ENCODE measurements at regions not wholly inside any gene's neighbourhood (a gene's known extent, or its start where the extent isn't known, plus 50 kb on each side); places are given as distances from the start of the nearest gene placed in this dataset.
"Not testable (repeated sequence)": the region's sequence is repeated elsewhere in the genome, so short reads cannot be mapped to it uniquely, and the experiment has no call there.

DNA sequence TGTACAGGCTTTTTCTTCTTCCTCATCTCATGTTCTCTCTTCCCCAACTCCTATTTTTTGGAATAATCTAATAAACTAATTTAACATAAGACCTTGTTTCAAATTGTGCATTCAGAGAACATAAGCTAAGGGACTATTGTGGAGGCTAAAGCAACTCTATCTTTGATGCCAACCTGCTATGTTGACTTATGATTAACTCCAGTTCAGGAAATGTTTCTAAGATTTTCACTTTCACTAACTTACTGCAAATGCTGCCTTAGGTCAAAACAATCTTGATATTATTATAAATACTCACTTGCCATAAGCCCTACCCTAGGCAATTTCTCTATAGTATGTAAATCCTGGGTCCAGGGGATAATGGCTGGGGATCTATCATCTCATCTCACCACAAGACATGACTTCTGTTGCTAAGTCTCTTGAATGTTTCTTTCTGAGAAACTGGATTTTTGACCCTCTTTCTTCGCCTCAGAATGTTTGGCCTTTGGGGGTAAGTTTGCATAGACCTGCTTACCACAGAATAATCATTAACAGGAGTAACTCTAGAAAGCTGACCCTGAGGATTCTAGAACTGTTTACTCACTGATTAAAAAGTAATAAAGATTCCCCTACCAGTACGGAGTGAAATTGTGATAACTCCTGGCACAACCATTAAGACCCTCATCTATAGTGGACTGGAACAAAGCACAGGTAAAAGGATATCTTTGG lies 768.1 kb downstream of the GBE1 start:
- DNase-seq (ENCODE audit: low read depth in 6 of 9, low spot score in 9 of 9) = no peak
- H3K4me1 ChIP-seq (ENCODE audit: control insufficient read depth in 2 of 2, insufficient read depth in 2 of 2, low read length in 2 of 2) = no peaks in the 10 kb centered on the region
- no peak overlapping the region for H3K4me3 ChIP-seq (ENCODE audit: low read length in 2 of 2)
- no peak overlapping the region for H3K27ac ChIP-seq (ENCODE audit: low read depth in 1 of 2, low read length in 1 of 2)
- 88% methylated on average over 2 of the region's 2 CpGs for WGBS
- H3K36me3 ChIP-seq (ENCODE audit: control insufficient read depth in 2 of 2, insufficient read depth in 2 of 2, low read length in 1 of 2) = no peaks in the 10 kb centered on the region
- H3K27me3 ChIP-seq (ENCODE audit: control insufficient read depth in 2 of 2, insufficient read depth in 1 of 2, low read length in 1 of 2) = no peaks in the 10 kb centered on the region
- H3K9me3 ChIP-seq (ENCODE audit: control insufficient read depth in 2 of 2, insufficient read depth in 1 of 2, low read length in 1 of 2) = no peaks in the 10 kb centered on the region

DNA sequence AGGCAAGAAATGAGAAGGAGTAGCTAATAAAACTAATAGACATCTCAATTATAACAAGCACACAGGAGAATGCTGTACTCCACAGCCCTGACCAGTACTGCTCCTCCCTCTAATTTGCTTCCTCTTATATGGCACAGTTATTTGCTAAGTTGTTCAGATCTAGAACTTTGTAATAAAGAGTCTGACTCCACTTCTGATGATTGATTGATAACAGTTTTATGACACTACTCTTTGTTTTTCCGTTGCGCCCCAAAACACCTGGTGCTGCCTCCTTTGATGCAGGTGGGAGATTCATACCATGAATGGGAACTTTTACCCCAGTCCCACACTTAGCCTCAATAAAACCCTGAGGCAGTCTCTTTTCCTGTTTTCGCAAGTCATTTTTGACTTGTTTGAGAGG lies 777.7 kb downstream of the GBE1 start:
- H3K36me3 ChIP-seq (ENCODE audit: control insufficient read depth in 2 of 2, insufficient read depth in 2 of 2, low read length in 1 of 2) = no peaks in the 10 kb centered on the region
- 96% methylated on average over 3 of the region's 3 CpGs for WGBS
- H3K27ac ChIP-seq (ENCODE audit: low read depth in 1 of 2, low read length in 1 of 2) = no peak overlapping the region
- H3K4me1 ChIP-seq (ENCODE audit: control insufficient read depth in 2 of 2, insufficient read depth in 2 of 2, low read length in 2 of 2) = no peaks in the 10 kb centered on the region
- H3K27me3 ChIP-seq (ENCODE audit: control insufficient read depth in 2 of 2, insufficient read depth in 1 of 2, low read length in 1 of 2) = no peaks in the 10 kb centered on the region
- no peak overlapping the region for H3K4me3 ChIP-seq (ENCODE audit: low read length in 2 of 2)
- H3K9me3 ChIP-seq (ENCODE audit: control insufficient read depth in 2 of 2, insufficient read depth in 1 of 2, low read length in 1 of 2) = peaks cover 0 to 9% of the 10 kb centered on the region in 2 donors
- no peak for DNase-seq (ENCODE audit: low read depth in 6 of 9, low spot score in 9 of 9)

- 82% methylated on average over 4 of the region's 4 CpGs for WGBS
- Histone ChIP-seq H3K36me3 (ENCODE audit: control insufficient read depth in 2 of 2, insufficient read depth in 2 of 2, low read length in 1 of 2) (no peaks in the 10 kb centered on the region), H3K4me1 (ENCODE audit: control insufficient read depth in 2 of 2, insufficient read depth in 2 of 2, low read length in 2 of 2) (no peaks in the 10 kb centered on the region), H3K9me3 (ENCODE audit: control insufficient read depth in 2 of 2, insufficient read depth in 1 of 2, low read length in 1 of 2) (peaks cover 0 to 10% of the 10 kb centered on the region in 2 donors), H3K27ac (ENCODE audit: low read depth in 1 of 2, low read length in 1 of 2) (no peak overlapping the region), H3K27me3 (ENCODE audit: control insufficient read depth in 2 of 2, insufficient read depth in 1 of 2, low read length in 1 of 2) (no peaks in the 10 kb centered on the region), H3K4me3 (ENCODE audit: low read length in 2 of 2) (no peak overlapping the region)
- DNase-seq (ENCODE audit: low read depth in 6 of 9, low spot score in 9 of 9) = no peak
These were observed 783.1 kb downstream of the GBE1 start for GRCh38 chr3:80978216-80978969.

- H3K27me3 ChIP-seq (ENCODE audit: control insufficient read depth in 2 of 2, insufficient read depth in 1 of 2, low read length in 1 of 2) = no peaks in the 10 kb centered on the region
- no peaks in the 10 kb centered on the region for H3K36me3 ChIP-seq (ENCODE audit: control insufficient read depth in 2 of 2, insufficient read depth in 2 of 2, low read length in 1 of 2)
- H3K27ac ChIP-seq (ENCODE audit: low read depth in 1 of 2, low read length in 1 of 2) = no peak overlapping the region
- no peak for DNase-seq (ENCODE audit: low read depth in 6 of 9, low spot score in 9 of 9)
- WGBS = 91% methylated on average over 1 of the region's 1 CpG
- no peaks in the 10 kb centered on the region for H3K4me1 ChIP-seq (ENCODE audit: control insufficient read depth in 2 of 2, insufficient read depth in 2 of 2, low read length in 2 of 2)
- no peak overlapping the region for H3K4me3 ChIP-seq (ENCODE audit: low read length in 2 of 2)
- peaks cover 0 to 5% of the 10 kb centered on the region in 2 donors for H3K9me3 ChIP-seq (ENCODE audit: control insufficient read depth in 2 of 2, insufficient read depth in 1 of 2, low read length in 1 of 2)
These were observed 791.2 kb downstream of the GBE1 start for GRCh38 chr3:80970292-80970691.

DNA sequence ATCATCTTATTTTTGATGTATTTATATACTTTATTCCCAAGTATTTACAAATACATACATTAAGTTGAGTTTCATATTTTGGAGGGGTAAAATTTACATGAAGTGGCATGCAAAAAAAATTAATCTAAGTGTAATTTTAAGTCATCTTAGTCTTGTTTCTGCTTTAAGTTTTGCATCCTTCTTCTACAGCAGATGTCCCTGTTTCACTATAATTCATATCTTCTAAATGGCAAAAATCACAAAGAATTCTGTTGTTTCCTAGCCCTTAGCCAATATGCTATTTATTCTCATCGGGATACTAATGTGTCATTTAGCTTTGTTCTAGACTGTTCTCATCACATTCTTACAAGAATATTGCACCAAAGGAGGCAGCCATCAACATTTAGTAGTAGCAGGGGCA lies 831.9 kb downstream of the GBE1 start:
- H3K27me3 ChIP-seq (ENCODE audit: control insufficient read depth in 2 of 2, insufficient read depth in 1 of 2, low read length in 1 of 2) = no peaks in the 10 kb centered on the region
- H3K9me3 ChIP-seq (ENCODE audit: control insufficient read depth in 2 of 2, insufficient read depth in 1 of 2, low read length in 1 of 2) = peaks cover 0 to 3% of the 10 kb centered on the region in 2 donors
- H3K4me3 ChIP-seq (ENCODE audit: low read length in 2 of 2) = no peak overlapping the region
- H3K36me3 ChIP-seq (ENCODE audit: control insufficient read depth in 2 of 2, insufficient read depth in 2 of 2, low read length in 1 of 2) = no peaks in the 10 kb centered on the region
- WGBS = 95% methylated on average over 1 of the region's 1 CpG
- no peaks in the 10 kb centered on the region for H3K4me1 ChIP-seq (ENCODE audit: control insufficient read depth in 2 of 2, insufficient read depth in 2 of 2, low read length in 2 of 2)
- H3K27ac ChIP-seq (ENCODE audit: low read depth in 1 of 2, low read length in 1 of 2) = no peak overlapping the region
- no peak for DNase-seq (ENCODE audit: low read depth in 6 of 9, low spot score in 9 of 9)

DNA sequence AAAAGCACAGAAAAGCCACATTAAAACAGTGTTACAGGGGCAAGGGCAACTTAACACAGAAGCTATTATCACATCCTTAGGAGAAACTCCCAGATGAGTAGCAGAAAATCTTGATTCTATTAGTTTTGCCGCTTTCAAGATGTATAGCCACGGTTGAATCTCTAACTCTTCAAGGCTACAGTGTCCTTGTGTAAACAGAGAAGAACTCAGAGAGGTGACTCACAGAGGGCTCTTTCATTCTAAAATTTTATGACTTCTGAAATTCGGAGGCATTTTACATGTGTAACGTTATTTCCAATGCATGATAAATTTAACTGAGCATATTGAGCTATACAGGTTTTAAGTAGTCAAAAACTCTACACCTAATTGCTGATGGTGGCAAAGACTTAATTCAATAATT lies 846.6 kb downstream of the GBE1 start:
- Histone ChIP-seq H3K36me3 (ENCODE audit: control insufficient read depth in 2 of 2, insufficient read depth in 2 of 2, low read length in 1 of 2) (no peaks in the 10 kb centered on the region), H3K9me3 (ENCODE audit: control insufficient read depth in 2 of 2, insufficient read depth in 1 of 2, low read length in 1 of 2) (no peaks in the 10 kb centered on the region), H3K27ac (ENCODE audit: low read depth in 1 of 2, low read length in 1 of 2) (no peak overlapping the region), H3K27me3 (ENCODE audit: control insufficient read depth in 2 of 2, insufficient read depth in 1 of 2, low read length in 1 of 2) (no peaks in the 10 kb centered on the region), H3K4me1 (ENCODE audit: control insufficient read depth in 2 of 2, insufficient read depth in 2 of 2, low read length in 2 of 2) (no peaks in the 10 kb centered on the region), H3K4me3 (ENCODE audit: low read length in 2 of 2) (no peak overlapping the region)
- WGBS = 91% methylated on average over 4 of the region's 4 CpGs
- no peak for DNase-seq (ENCODE audit: low read depth in 6 of 9, low spot score in 9 of 9)

DNA sequence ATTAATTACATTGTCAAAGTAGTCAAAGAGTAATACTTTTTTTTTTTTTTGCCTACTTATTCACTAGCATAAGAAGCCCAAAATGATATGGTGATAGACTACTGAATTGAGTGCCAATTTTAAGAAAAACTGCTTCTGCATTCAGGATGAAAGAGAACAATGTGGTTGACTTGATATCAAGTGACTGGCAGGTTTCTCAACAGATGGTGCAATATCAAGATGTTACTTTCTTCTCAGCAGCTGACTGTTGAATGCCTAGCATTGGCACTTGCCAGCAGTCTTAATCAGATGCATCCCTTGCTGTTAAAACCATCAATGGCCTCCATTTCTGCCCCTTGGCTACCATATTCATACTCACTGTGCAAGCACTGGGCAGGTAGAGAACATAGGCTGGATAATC lies 863.2 kb downstream of the GBE1 start:
- Histone ChIP-seq H3K27me3 (ENCODE audit: control insufficient read depth in 2 of 2, insufficient read depth in 1 of 2, low read length in 1 of 2) (no peaks in the 10 kb centered on the region), H3K36me3 (ENCODE audit: control insufficient read depth in 2 of 2, insufficient read depth in 2 of 2, low read length in 1 of 2) (no peaks in the 10 kb centered on the region), H3K9me3 (ENCODE audit: control insufficient read depth in 2 of 2, insufficient read depth in 1 of 2, low read length in 1 of 2) (no peaks in the 10 kb centered on the region), H3K4me3 (ENCODE audit: low read length in 2 of 2) (no peak overlapping the region), H3K27ac (ENCODE audit: low read depth in 1 of 2, low read length in 1 of 2) (no peak overlapping the region), H3K4me1 (ENCODE audit: control insufficient read depth in 2 of 2, insufficient read depth in 2 of 2, low read length in 2 of 2) (no peaks in the 10 kb centered on the region)
- no peak for DNase-seq (ENCODE audit: low read depth in 6 of 9, low spot score in 9 of 9)

DNA sequence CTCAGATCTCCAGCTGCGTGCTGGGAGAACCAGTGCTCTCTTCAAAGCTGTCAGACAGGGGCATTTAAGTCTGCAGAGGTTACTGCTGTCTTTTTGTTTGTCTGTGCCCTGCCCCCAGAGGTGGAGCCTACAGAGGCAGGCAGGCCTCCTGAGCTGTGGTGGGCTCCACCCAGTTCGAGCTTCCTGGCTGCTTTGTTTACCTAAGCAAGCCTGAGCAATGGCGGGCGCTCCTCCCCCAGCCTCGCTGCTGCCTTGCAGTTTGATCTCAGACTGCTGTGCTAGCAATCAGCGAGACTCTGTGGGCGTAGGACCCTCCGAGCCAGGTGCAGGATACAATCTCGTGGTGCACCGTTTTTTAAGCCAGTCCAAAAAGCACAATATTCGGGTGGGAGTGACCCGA lies 864.4 kb downstream of the GBE1 start:
- not testable (repeated sequence) for DNase-seq (ENCODE audit: low read depth in 6 of 9, low spot score in 9 of 9); H3K27ac ChIP-seq (ENCODE audit: low read depth in 1 of 2, low read length in 1 of 2)
- 90% methylated on average over 12 of the region's 12 CpGs for WGBS

DNA sequence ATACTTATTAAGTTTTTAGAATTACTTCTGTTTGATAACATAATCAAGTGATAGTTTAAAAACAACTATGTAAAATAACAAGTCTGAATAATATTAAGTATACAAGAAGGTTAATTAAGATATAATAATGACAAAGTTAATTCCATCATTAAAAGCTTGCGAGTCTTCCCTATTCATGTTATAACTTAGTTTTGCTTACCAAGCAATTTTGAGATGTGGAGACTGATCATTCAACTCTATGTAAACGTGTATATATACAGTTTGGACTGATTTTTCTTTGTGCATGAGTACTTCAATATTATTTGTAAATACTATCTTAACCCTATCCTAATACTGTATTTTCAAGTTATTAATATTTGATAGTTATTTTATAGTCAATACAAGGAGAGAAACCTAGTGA lies 870.9 kb downstream of the GBE1 start:
- Histone ChIP-seq H3K27ac (ENCODE audit: low read depth in 1 of 2, low read length in 1 of 2) (no peak overlapping the region), H3K4me1 (ENCODE audit: control insufficient read depth in 2 of 2, insufficient read depth in 2 of 2, low read length in 2 of 2) (no peaks in the 10 kb centered on the region), H3K27me3 (ENCODE audit: control insufficient read depth in 2 of 2, insufficient read depth in 1 of 2, low read length in 1 of 2) (no peaks in the 10 kb centered on the region), H3K9me3 (ENCODE audit: control insufficient read depth in 2 of 2, insufficient read depth in 1 of 2, low read length in 1 of 2) (peaks cover 0 to 3% of the 10 kb centered on the region in 2 donors), H3K36me3 (ENCODE audit: control insufficient read depth in 2 of 2, insufficient read depth in 2 of 2, low read length in 1 of 2) (no peaks in the 10 kb centered on the region), H3K4me3 (ENCODE audit: low read length in 2 of 2) (no peak overlapping the region)
- no peak for DNase-seq (ENCODE audit: low read depth in 6 of 9, low spot score in 9 of 9)
- WGBS = 91% methylated on average over 2 of the region's 2 CpGs

More for the DNA sequence above, 864.4 kb downstream of the GBE1 start:
- H3K4me3 ChIP-seq (ENCODE audit: low read length in 2 of 2); H3K9me3 ChIP-seq (ENCODE audit: control insufficient read depth in 2 of 2, insufficient read depth in 1 of 2, low read length in 1 of 2); H3K4me1 ChIP-seq (ENCODE audit: control insufficient read depth in 2 of 2, insufficient read depth in 2 of 2, low read length in 2 of 2); H3K27me3 ChIP-seq (ENCODE audit: control insufficient read depth in 2 of 2, insufficient read depth in 1 of 2, low read length in 1 of 2); H3K36me3 ChIP-seq (ENCODE audit: control insufficient read depth in 2 of 2, insufficient read depth in 2 of 2, low read length in 1 of 2): not testable (repeated sequence)

Data from thymus (tissue), 11 donors.